ENCODE measurements at regions not wholly inside any gene's neighbourhood (a gene's known extent, or its start where the extent isn't known, plus 50 kb on each side); places are given as distances from the start of the nearest gene placed in this dataset.

GRCh38 chr2:156237558-156237957 lies 95.0 kb downstream of the NR4A2 start:
- H2BK15ac ChIP-seq (ENCODE audit: low read length), result no peak overlapping the region
- no peaks in the 10 kb centered on the region for H3K27me3 ChIP-seq (replicated peaks in 1 of 4; ENCODE audit: control insufficient read depth in 3 of 4, extremely low read depth in 1 of 4, insufficient read depth in 3 of 4, low read length in 3 of 4)
- DNase-seq (ENCODE audit: low read depth in 1 of 2, low spot score in 2 of 2), result no peak
- no peaks in the 10 kb centered on the region for H3K36me3 ChIP-seq (ENCODE audit: control insufficient read depth in 2 of 4, insufficient read depth in 4 of 4, low read length in 3 of 4)
- H2BK20ac ChIP-seq (ENCODE audit: low read length), result no peak overlapping the region
- no peak for FAIRE-seq
- no peak overlapping the region for H2BK120ac ChIP-seq (replicated peaks; ENCODE audit: low read depth, low read length)
- no peak overlapping the region for H3K18ac ChIP-seq (ENCODE audit: extremely low read depth, low read length)
- no peak overlapping the region for H2AFZ ChIP-seq (ENCODE audit: low read length)
- no peaks in the 10 kb centered on the region for H3K23me2 ChIP-seq (ENCODE audit: low read depth, low read length)
- H3K4me3 ChIP-seq (ENCODE audit: extremely low read depth in 1 of 4, insufficient read depth in 2 of 4, low read depth in 3 of 4, low read length in 4 of 4), result no peak overlapping the region
- H3K9me3 ChIP-seq (ENCODE audit: insufficient read depth in 2 of 2, low read depth in 1 of 2, low read length in 1 of 2), result no peaks in the 10 kb centered on the region
- no peak overlapping the region for H3K4ac ChIP-seq (replicated peaks; ENCODE audit: insufficient read length, low read depth, low read length)
- ChIA-PET CTCF (ENCODE audit: partially characterized antibody) (no interaction called here), POLR2A (ENCODE audit: partially characterized antibody) (no interaction called here)
- no peak overlapping the region for H3K56ac ChIP-seq (replicated peaks; ENCODE audit: insufficient read length, low read depth, low read length)
- no peak overlapping the region for H4K8ac ChIP-seq (ENCODE audit: extremely low read depth, insufficient read depth, low read length)
- no peaks in the 10 kb centered on the region for H3K79me1 ChIP-seq (ENCODE audit: low read depth, low read length)
- H4K20me1 ChIP-seq (replicated peaks in 1 of 2; ENCODE audit: control insufficient read depth in 1 of 2, insufficient read depth in 2 of 2, low read length in 2 of 2), result no peaks in the 10 kb centered on the region
- no peak overlapping the region for H4K5ac ChIP-seq (ENCODE audit: insufficient read length, low read depth, low read length)
- H3K9ac ChIP-seq (replicated peaks in 1 of 4; ENCODE audit: extremely low read depth in 1 of 4, low read depth in 3 of 4, low read length in 3 of 4), result no peak overlapping the region
- H4K91ac ChIP-seq (replicated peaks; ENCODE audit: insufficient read length, low read length), result no peak overlapping the region
- no peak overlapping the region for H2BK12ac ChIP-seq (ENCODE audit: low read depth, low read length)
- H3K79me2 ChIP-seq (ENCODE audit: control insufficient read depth in 1 of 2, insufficient read depth in 2 of 2, low read length in 2 of 2), result peaks cover 0 to 3% of the 10 kb centered on the region in 2 experiments; a peak in 1 of 4 replicates
- H3K23ac ChIP-seq (ENCODE audit: insufficient read length), result no peak overlapping the region
- TF ChIP-seq BACH1 (IDR thresholded peaks at IDR 0.05; ENCODE audit: low read length) (no peak), HDAC6 (IDR thresholded peaks at IDR 0.05; ENCODE audit: low read depth, low read length) (no peak), ZNF274 (IDR thresholded peaks at IDR 0.05; ENCODE audit: borderline replicate concordance, extremely low read depth, low read length) (peak; percentile 54; the same call in 1 of the 2 replicates)
- no peak overlapping the region for H3K4me2 ChIP-seq (ENCODE audit: insufficient read depth in 1 of 2, low read depth in 2 of 2, low read length in 2 of 2)
- no peaks in the 10 kb centered on the region for H3K4me1 ChIP-seq (replicated peaks in 1 of 4; ENCODE audit: control insufficient read depth in 3 of 4, insufficient read depth in 4 of 4, low read length in 3 of 4)
- WGBS, 2 experiments (ENCODE audit: extremely low coverage in 1 of 2, insufficient coverage in 1 of 2, insufficient read length in 1 of 2, insufficient replicate concordance in 2 of 2, low coverage in 1 of 2, low lambda C conversion rate in 2 of 2, missing lambda C conversion rate in 1 of 2), result 88% methylated on average over 2 of the region's 2 CpGs; no CpG with 5 or more reads in 1 of the 2 experiments
- H3K27ac ChIP-seq (ENCODE audit: low read depth, low read length), result no peak overlapping the region
- H2BK5ac ChIP-seq (ENCODE audit: low read depth, low read length), result no peak overlapping the region
- no peak overlapping the region for H2AK5ac ChIP-seq (ENCODE audit: low read depth, low read length)
- H3K14ac ChIP-seq (ENCODE audit: insufficient read length), result no peak overlapping the region

Measured in H1 (cell line).